HEK293 (cell line): ENCODE measurements at regions not wholly inside any gene's neighbourhood (a gene's known extent, or its start where the extent isn't known, plus 50 kb on each side); places are given as distances from the start of the nearest gene placed in this dataset.

Experiments used
- EGR2 ChIP-seq: fragments of 450-650 bp; formaldehyde crosslinking; IDR thresholded peaks from 2 replicates; pipeline ENCODE4 v1.5.1; 2016; ENCODE audit warnings: low read depth, missing biosample characterization, missing genetic modification characterization
- WT1 ChIP-seq: fragments of 450-650 bp; formaldehyde crosslinking; IDR thresholded peaks from 2 replicates; pipeline ENCODE4 v1.5.1; 2016; ENCODE audit warnings: missing biosample characterization, missing genetic modification characterization
- ZFP3 ChIP-seq: fragments of 450-650 bp; formaldehyde crosslinking; IDR thresholded peaks from 2 replicates; pipeline ENCODE4 v1.5.1; 2016; ENCODE audit warnings: low read depth, missing biosample characterization, missing genetic modification characterization
- ZNF324 ChIP-seq: fragments of 450-650 bp; formaldehyde crosslinking; IDR thresholded peaks from 2 replicates; pipeline ENCODE4 v1.5.1; 2016; ENCODE audit warnings: missing biosample characterization, missing genetic modification characterization
- ZNF350 ChIP-seq: fragments of 450-650 bp; formaldehyde crosslinking; IDR thresholded peaks from 2 replicates; pipeline ENCODE4 v1.5.0; 2017; ENCODE audit warnings: missing biosample characterization, mild to moderate bottlenecking, missing genetic modification characterization
- ZNF449 ChIP-seq: fragments of 450-650 bp; formaldehyde crosslinking; IDR thresholded peaks from 2 replicates; pipeline ENCODE4 v1.5.1; 2017; ENCODE audit warnings: missing biosample characterization, mild to moderate bottlenecking, missing genetic modification characterization, moderate library complexity
- ZNF677 ChIP-seq: fragments of 450-650 bp; IDR thresholded peaks from 2 replicates; pipeline ENCODE4 v1.5.0; 2018; ENCODE audit warnings: missing biosample characterization, mild to moderate bottlenecking, missing genetic modification characterization, moderate library complexity
- ZNF76 ChIP-seq: fragments of 450-650 bp; formaldehyde crosslinking; IDR thresholded peaks from 2 replicates; pipeline ENCODE4; 2016; ENCODE audit warnings: low read depth, missing biosample characterization, missing genetic modification characterization, borderline replicate concordance
- TF ChIP-seq, protein P1 (sequence below): fragments of 450-650 bp; formaldehyde crosslinking; IDR thresholded peaks from 2 replicates; pipeline ENCODE4 v1.5.1; 2016; ENCODE audit warnings: missing biosample characterization, missing genetic modification characterization
- TF ChIP-seq, protein P2 (sequence below): fragments of 450-650 bp; formaldehyde crosslinking; IDR thresholded peaks from 2 replicates; pipeline ENCODE4 v1.5.1; 2016; ENCODE audit warnings: missing biosample characterization, missing genetic modification characterization

DNA sequence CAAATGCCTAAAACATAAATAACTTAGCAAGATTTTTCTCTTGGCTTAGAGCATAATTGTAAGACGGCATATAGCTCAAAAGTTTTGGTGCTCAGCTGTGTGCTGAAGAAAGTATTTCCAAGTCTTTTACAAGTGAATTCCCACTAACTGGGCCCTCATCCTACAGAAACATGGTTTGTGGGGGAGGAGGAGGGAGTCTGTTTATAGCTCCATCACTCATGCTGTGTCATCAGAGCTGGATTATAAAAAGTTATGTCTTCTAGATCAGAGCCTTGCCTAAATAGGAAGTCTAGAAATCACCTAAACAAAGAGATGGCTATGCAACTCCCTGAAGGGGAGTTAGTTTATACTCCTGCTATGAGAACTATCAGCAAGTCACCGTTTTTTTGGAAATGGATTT, 65.9 kb upstream of the OTOGL start:
- TF ChIP-seq WT1 (tag by site-specific recombination) (peak; percentile 94), ZNF350 (tag by site-specific recombination) (no peak), EGR2 (tag by site-specific recombination) (no peak), ZNF324 (tag by site-specific recombination) (no peak), ZFP3 (tag by site-specific recombination) (no peak), ZNF449 (no peak), ZNF76 (tag by site-specific recombination) (no peak), ZNF677 (no peak)
- TF ChIP-seq, protein P1, sequence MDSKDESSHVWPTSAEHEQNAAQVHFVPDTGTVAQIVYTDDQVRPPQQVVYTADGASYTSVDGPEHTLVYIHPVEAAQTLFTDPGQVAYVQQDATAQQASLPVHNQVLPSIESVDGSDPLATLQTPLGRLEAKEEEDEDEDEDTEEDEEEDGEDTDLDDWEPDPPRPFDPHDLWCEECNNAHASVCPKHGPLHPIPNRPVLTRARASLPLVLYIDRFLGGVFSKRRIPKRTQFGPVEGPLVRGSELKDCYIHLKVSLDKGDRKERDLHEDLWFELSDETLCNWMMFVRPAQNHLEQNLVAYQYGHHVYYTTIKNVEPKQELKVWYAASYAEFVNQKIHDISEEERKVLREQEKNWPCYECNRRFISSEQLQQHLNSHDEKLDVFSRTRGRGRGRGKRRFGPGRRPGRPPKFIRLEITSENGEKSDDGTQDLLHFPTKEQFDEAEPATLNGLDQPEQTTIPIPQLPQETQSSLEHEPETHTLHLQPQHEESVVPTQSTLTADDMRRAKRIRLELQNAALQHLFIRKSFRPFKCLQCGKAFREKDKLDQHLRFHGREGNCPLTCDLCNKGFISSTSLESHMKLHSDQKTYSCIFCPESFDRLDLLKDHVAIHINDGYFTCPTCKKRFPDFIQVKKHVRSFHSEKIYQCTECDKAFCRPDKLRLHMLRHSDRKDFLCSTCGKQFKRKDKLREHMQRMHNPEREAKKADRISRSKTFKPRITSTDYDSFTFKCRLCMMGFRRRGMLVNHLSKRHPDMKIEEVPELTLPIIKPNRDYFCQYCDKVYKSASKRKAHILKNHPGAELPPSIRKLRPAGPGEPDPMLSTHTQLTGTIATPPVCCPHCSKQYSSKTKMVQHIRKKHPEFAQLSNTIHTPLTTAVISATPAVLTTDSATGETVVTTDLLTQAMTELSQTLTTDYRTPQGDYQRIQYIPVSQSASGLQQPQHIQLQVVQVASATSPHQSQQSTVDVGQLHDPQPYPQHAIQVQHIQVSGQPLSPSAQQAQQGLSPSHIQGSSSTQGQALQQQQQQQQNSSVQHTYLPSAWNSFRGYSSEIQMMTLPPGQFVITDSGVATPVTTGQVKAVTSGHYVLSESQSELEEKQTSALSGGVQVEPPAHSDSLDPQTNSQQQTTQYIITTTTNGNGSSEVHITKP (tag by site-specific recombination) = no peak
- TF ChIP-seq, protein P2, sequence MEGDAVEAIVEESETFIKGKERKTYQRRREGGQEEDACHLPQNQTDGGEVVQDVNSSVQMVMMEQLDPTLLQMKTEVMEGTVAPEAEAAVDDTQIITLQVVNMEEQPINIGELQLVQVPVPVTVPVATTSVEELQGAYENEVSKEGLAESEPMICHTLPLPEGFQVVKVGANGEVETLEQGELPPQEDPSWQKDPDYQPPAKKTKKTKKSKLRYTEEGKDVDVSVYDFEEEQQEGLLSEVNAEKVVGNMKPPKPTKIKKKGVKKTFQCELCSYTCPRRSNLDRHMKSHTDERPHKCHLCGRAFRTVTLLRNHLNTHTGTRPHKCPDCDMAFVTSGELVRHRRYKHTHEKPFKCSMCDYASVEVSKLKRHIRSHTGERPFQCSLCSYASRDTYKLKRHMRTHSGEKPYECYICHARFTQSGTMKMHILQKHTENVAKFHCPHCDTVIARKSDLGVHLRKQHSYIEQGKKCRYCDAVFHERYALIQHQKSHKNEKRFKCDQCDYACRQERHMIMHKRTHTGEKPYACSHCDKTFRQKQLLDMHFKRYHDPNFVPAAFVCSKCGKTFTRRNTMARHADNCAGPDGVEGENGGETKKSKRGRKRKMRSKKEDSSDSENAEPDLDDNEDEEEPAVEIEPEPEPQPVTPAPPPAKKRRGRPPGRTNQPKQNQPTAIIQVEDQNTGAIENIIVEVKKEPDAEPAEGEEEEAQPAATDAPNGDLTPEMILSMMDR (tag by site-specific recombination) = no peak
